Hepatocyte (in vitro differentiated cells): ENCODE measurements at regions not wholly inside any gene's neighbourhood (a gene's known extent, or its start where the extent isn't known, plus 50 kb on each side); places are given as distances from the start of the nearest gene placed in this dataset.

Experiments used
- DNase-seq: peaks from one replicate; pipeline ENCODE4 v3.0.0-alpha.2; 2016; ENCODE audit warnings: low spot score
- H2AFZ ChIP-seq: fragments of 200-600 bp; sonication (generic); 2 replicates; pipeline ENCODE4 v1.6.0; 2016; ENCODE audit warnings: antibody characterized with exemption, mild to moderate bottlenecking
- H3K27ac ChIP-seq: fragments of 200-600 bp; sonication (generic); 2 replicates; pipeline ENCODE4 v1.5.1; 2016; ENCODE audit warnings: mild to moderate bottlenecking
- H3K27me3 ChIP-seq: fragments of 200-600 bp; sonication (generic); 2 replicates; pipeline ENCODE4 v1.6.1; 2016
- H3K36me3 ChIP-seq: fragments of 200-600 bp; sonication (generic); replicated peaks from 2 replicates; pipeline ENCODE4 v1.5.1; 2016; ENCODE audit warnings: low read depth; ENCODE audit not compliant: insufficient read depth
- H3K4me1 ChIP-seq: fragments of 200-600 bp; sonication (generic); 2 replicates; pipeline ENCODE4 v1.5.1; 2016; ENCODE audit warnings: mild to moderate bottlenecking, moderate library complexity; ENCODE audit not compliant: insufficient read depth
- H3K4me2 ChIP-seq: fragments of 200-600 bp; sonication (generic); 2 replicates; pipeline ENCODE4 v1.6.0; 2016
- H3K4me3 ChIP-seq: fragments of 200-600 bp; sonication (generic); 2 replicates; pipeline ENCODE4 v1.5.1; 2016; ENCODE audit warnings: mild to moderate bottlenecking
- H3K79me2 ChIP-seq: fragments of 200-600 bp; sonication (generic); 2 replicates; pipeline ENCODE4 v1.6.0; 2017; ENCODE audit warnings: mild to moderate bottlenecking
- H3K9me2 ChIP-seq: fragments of 200-600 bp; sonication (generic); replicated peaks from 2 replicates; pipeline ENCODE4 v1.6.0; 2017; ENCODE audit warnings: mild to moderate bottlenecking; ENCODE audit not compliant: insufficient read depth
- H3K9me3 ChIP-seq: fragments of 200-600 bp; sonication (generic); 2 replicates; pipeline ENCODE4 v1.5.1; 2016; ENCODE audit warnings: low read depth, mild to moderate bottlenecking
- H4K20me1 ChIP-seq: fragments of 200-600 bp; sonication (generic); 2 replicates; pipeline ENCODE4 v1.6.0; 2016; ENCODE audit warnings: mild to moderate bottlenecking; ENCODE audit not compliant: insufficient read depth, poor library complexity, severe bottlenecking
- EZH2 ChIP-seq: fragments of 200-600 bp; sonication (generic); IDR thresholded peaks from 2 replicates; pipeline ENCODE4 v1.6.1; 2016; ENCODE audit warnings: antibody characterized with exemption, mild to moderate bottlenecking, borderline replicate concordance
- EZH2phosphoT487 ChIP-seq: fragments of 200-600 bp; sonication (generic); IDR thresholded peaks from one replicate; pipeline ENCODE4 v1.6.1; 2018; ENCODE audit warnings: antibody characterized with exemption, mild to moderate bottlenecking, low read depth, moderate library complexity; ENCODE audit not compliant: unreplicated experiment, severe bottlenecking
- WGBS: methylation state at CpG from one replicate; pipeline ENCODE4 v1.1.6; 2016; ENCODE audit warnings: low lambda C conversion rate; ENCODE audit errors: missing lambda C conversion rate; 5-methylcytosine and 5-hydroxymethylcytosine counted together
- TF ChIP-seq, protein P1 (sequence below): fragments of 200-600 bp; sonication (generic); IDR thresholded peaks from 2 replicates; pipeline ENCODE4 v1.5.1; 2016; ENCODE audit warnings: antibody characterized with exemption, mild to moderate bottlenecking; ENCODE audit not compliant: poor library complexity

DNA sequence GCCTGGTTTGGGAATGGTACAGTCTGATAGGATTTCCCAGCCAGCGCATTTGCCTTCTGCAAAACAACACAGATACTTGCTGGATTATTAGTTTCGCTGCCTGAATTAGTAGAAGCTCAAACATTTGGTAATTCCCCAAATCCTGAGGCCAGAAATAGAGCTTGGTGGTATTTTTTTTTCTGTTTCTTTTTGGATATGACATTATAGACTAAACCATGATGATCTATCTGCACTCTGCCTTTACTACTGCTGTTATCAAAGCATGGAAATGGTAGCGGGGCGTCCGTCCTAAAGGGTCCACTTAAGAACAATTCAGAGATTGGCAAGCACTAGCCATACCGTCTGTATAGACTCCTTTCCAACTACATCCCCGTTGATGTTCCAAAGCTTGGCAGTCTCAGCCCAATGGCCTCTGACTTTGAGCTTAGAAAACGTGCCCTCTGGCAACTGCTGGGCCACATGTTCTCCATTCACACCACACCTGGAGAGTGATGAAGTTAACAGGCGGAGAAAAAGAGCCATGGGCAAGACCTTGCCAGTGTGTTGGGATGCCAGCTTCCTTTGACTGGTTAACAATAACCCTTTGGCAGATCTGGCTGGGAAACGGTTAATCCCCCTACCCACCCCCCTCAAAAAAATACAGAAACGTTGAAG lies 241.0 kb upstream of the NR2F2 start:
- Histone ChIP-seq H3K79me2 (no peaks in the 10 kb centered on the region), H3K27ac (no peak overlapping the region), H3K27me3 (no peaks in the 10 kb centered on the region), H3K4me3 (no peak overlapping the region), H3K4me1 (peaks cover 8% of the 10 kb centered on the region), H3K9me2 (no peaks in the 10 kb centered on the region), H3K36me3 (no peaks in the 10 kb centered on the region), H2AFZ (no peak overlapping the region), H4K20me1 (no peaks in the 10 kb centered on the region), H3K4me2 (no peak overlapping the region), H3K9me3 (no peaks in the 10 kb centered on the region)
- TF ChIP-seq EZH2 (no peak), EZH2phosphoT487 (no peak)
- TF ChIP-seq, protein P1, sequence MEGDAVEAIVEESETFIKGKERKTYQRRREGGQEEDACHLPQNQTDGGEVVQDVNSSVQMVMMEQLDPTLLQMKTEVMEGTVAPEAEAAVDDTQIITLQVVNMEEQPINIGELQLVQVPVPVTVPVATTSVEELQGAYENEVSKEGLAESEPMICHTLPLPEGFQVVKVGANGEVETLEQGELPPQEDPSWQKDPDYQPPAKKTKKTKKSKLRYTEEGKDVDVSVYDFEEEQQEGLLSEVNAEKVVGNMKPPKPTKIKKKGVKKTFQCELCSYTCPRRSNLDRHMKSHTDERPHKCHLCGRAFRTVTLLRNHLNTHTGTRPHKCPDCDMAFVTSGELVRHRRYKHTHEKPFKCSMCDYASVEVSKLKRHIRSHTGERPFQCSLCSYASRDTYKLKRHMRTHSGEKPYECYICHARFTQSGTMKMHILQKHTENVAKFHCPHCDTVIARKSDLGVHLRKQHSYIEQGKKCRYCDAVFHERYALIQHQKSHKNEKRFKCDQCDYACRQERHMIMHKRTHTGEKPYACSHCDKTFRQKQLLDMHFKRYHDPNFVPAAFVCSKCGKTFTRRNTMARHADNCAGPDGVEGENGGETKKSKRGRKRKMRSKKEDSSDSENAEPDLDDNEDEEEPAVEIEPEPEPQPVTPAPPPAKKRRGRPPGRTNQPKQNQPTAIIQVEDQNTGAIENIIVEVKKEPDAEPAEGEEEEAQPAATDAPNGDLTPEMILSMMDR, result no peak
- WGBS, result 70% methylated on average over 11 of the region's 11 CpGs
- DNase-seq, result no peak

DNA sequence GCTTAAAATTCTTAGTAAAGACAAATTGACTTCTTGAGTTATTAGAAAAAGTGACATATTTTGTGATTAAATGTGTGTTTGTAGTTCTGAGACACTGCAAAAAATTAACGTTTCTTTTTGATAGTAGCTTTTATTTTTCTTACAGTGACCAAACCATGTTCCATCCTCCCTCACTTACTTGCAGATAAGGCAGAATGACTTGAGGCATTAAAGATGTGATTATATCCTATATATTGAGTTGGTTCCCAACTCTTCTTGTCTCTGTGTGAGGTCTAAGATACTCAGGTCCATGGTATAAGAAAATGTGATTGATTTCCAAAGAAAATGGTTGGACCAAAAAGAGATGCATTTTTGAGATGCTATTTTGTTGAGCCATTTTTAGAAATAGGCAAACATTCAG lies 238.3 kb upstream of the NR2F2 start:
- Histone ChIP-seq H3K4me1 (peaks cover 8% of the 10 kb centered on the region), H3K4me2 (no peak overlapping the region), H2AFZ (no peak overlapping the region), H3K79me2 (no peaks in the 10 kb centered on the region), H3K9me3 (no peaks in the 10 kb centered on the region), H3K27me3 (no peaks in the 10 kb centered on the region), H3K4me3 (no peak overlapping the region), H3K27ac (no peak overlapping the region), H3K36me3 (no peaks in the 10 kb centered on the region), H4K20me1 (no peaks in the 10 kb centered on the region), H3K9me2 (no peaks in the 10 kb centered on the region)
- DNase-seq, result no peak
- TF ChIP-seq, protein P1, result no peak
- TF ChIP-seq EZH2phosphoT487 (no peak), EZH2 (no peak)
- 52% methylated on average over 1 of the region's 1 CpG for WGBS

DNA sequence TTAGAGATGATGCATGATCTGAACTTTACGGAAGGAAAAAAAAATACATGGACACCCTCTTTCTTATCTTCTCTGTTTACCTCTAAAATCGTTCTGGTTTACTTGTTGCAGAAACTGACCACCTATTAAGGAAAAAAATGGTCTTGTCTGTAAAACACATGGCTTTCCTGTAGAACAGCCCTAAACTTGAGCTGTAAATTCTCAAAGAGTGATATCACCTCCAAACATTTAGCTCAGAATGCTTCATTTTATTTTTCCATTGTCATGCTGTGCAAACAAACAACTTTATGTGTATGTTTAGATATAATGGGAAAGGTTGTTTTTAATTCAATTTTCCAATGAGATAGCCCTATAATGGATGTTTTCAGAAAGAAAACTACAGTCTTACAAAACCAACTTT lies 237.4 kb upstream of the NR2F2 start:
- H3K27me3 ChIP-seq, result no peaks in the 10 kb centered on the region
- H4K20me1 ChIP-seq, result no peaks in the 10 kb centered on the region
- DNase-seq, result no peak
- H3K36me3 ChIP-seq, result no peaks in the 10 kb centered on the region
- H3K9me2 ChIP-seq, result no peaks in the 10 kb centered on the region
- no peaks in the 10 kb centered on the region for H3K79me2 ChIP-seq
- TF ChIP-seq EZH2phosphoT487, result no peak
- TF ChIP-seq, protein P1, result no peak
- TF ChIP-seq EZH2, result no peak
- no peak overlapping the region for H3K4me2 ChIP-seq
- WGBS, result 44% methylated on average over 2 of the region's 2 CpGs
- H3K9me3 ChIP-seq, result no peaks in the 10 kb centered on the region
- H3K4me3 ChIP-seq, result no peak overlapping the region
- H2AFZ ChIP-seq, result no peak overlapping the region
- H3K4me1 ChIP-seq, result peaks cover 8% of the 10 kb centered on the region
- no peak overlapping the region for H3K27ac ChIP-seq
